PC-9 (cell line): ENCODE measurements at regions not wholly inside any gene's neighbourhood (a gene's known extent, or its start where the extent isn't known, plus 50 kb on each side); places are given as distances from the start of the nearest gene placed in this dataset.

ENCODE experiments used
- BruUV-seq: library from RNA; stranded (reverse); fragments of 400-500 nt; replicated peaks from 2 replicates; lab custom pipeline; 2021; lab: Mats Ljungman, UMichigan
- CTCF ChIA-PET: fragments of 300-600 bp; sonication (Branson Sonifier 250); formaldehyde crosslinking; loops from one replicate; lab custom pipeline; 2022; ENCODE audit warnings: antibody characterized with exemption; lab: Charles Lee
- POLR2A ChIA-PET: fragments of 300-600 bp; sonication (Branson Sonifier 250); formaldehyde crosslinking; loops from one replicate; lab custom pipeline; 2022; ENCODE audit warnings: antibody characterized with exemption; ENCODE audit not compliant: unreplicated experiment; lab: Charles Lee
- DNase-seq, 2 experiments: peaks; one replicate each; pipeline versions ENCODE4 v3.0.0 to v3.0.0-alpha.2; 2015 to 2022; ENCODE audit warnings: mixed read lengths in 1 of 2
- H2AFZ ChIP-seq: fragments of 200-600 bp; sonication (generic); 2 replicates; pipeline ENCODE4 v1.8.1; 2017; ENCODE audit warnings: antibody characterized with exemption
- H3F3A ChIP-seq: fragments of 200-600 bp; sonication (generic); 2 replicates; pipeline ENCODE4 v1.8.1; 2017; ENCODE audit warnings: antibody characterized with exemption, mild to moderate bottlenecking, low read depth; ENCODE audit not compliant: insufficient read depth
- H3K27ac ChIP-seq: fragments of 200-600 bp; sonication (generic); 2 replicates; pipeline ENCODE4 v1.6.1; 2016; ENCODE audit warnings: mixed run types
- H3K27me3 ChIP-seq: fragments of 200-600 bp; sonication (generic); 2 replicates; pipeline ENCODE4 v1.6.1; 2016; ENCODE audit warnings: low read depth, mixed run types; ENCODE audit not compliant: insufficient read depth
- H3K36me3 ChIP-seq: fragments of 200-600 bp; sonication (generic); 2 replicates; pipeline ENCODE4 v1.6.1; 2016; ENCODE audit warnings: low read depth, mixed run types
- H3K4me1 ChIP-seq: fragments of 200-600 bp; sonication (generic); replicated peaks from 2 replicates; pipeline ENCODE4 v1.6.1; 2016; ENCODE audit warnings: mixed run types; ENCODE audit not compliant: insufficient read depth
- H3K4me2 ChIP-seq: fragments of 200-600 bp; sonication (generic); 2 replicates; pipeline ENCODE4 v1.6.1; 2017; ENCODE audit warnings: mixed run types
- H3K4me3 ChIP-seq: fragments of 200-600 bp; sonication (generic); 2 replicates; pipeline ENCODE4 v1.6.1; 2016; ENCODE audit warnings: mixed run types
- H3K79me2 ChIP-seq: fragments of 200-600 bp; sonication (generic); 2 replicates; pipeline ENCODE4 v1.6.1; 2017; ENCODE audit warnings: low read depth, mixed run types
- H3K9me2 ChIP-seq: fragments of 200-600 bp; sonication (generic); 2 replicates; pipeline ENCODE4 v1.8.1; 2017; ENCODE audit warnings: mild to moderate bottlenecking; ENCODE audit not compliant: insufficient read depth
- H3K9me3 ChIP-seq: fragments of 200-600 bp; sonication (generic); 2 replicates; pipeline ENCODE4 v1.8.1; 2016; ENCODE audit warnings: low read depth; ENCODE audit not compliant: insufficient read depth
- H4K20me1 ChIP-seq: fragments of 200-600 bp; sonication (generic); 2 replicates; pipeline ENCODE4 v1.8.1; 2017; ENCODE audit not compliant: insufficient read depth
- EZH2 ChIP-seq: fragments of 200-600 bp; sonication (generic); IDR thresholded peaks from 2 replicates; pipeline ENCODE4 v1.8.0; 2017; ENCODE audit warnings: antibody characterized with exemption, low read depth
- intact Hi-C: fragments of 100-400 bp; cut with micrococcal nuclease; formaldehyde crosslinking; loops from one replicate; pipeline ENCODE4 v1.10.0; 2022; ENCODE audit not compliant: unreplicated experiment
- TF ChIP-seq, protein P1 (sequence below): fragments of 200-600 bp; sonication (generic); conservative IDR thresholded peaks from 2 replicates; pipeline ENCODE4 v1.6.1; 2017; ENCODE audit warnings: mixed run types, antibody characterized with exemption, mild to moderate bottlenecking, moderate library complexity

DNA sequence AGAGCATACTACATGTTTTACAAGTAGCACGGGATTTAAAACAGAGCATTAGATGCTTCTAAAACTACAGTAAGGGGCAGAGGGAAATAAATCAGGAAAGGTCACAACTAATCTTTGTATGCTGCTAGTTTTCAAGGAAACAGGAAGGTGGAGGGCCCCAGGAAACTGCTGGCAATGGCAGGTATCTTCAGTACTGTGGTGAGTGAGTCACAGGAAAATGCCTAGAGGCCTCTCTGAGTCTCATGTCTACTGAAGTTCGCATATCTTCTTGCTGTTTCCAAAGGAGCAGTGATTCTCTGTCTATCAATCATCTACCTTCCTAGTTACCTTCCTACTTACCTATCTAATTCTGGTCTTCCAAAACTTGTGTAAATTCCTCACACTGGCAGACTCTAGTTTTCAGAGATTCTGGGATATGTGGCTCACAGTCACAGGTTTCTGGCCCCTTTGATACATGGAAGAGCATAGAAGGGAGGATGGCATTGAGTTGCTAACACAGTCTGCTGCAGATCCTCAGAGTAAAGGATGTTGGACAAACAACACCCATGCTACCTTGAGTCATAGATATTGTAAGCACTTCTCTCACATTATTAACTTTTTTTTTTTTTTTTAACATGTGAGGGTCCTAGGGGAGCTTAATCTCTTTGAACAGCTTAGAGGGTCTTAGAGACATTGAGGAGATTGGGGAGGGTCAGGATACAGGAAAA is 58.8 kb upstream of the SYN3 start:
- TF ChIP-seq, protein P1, sequence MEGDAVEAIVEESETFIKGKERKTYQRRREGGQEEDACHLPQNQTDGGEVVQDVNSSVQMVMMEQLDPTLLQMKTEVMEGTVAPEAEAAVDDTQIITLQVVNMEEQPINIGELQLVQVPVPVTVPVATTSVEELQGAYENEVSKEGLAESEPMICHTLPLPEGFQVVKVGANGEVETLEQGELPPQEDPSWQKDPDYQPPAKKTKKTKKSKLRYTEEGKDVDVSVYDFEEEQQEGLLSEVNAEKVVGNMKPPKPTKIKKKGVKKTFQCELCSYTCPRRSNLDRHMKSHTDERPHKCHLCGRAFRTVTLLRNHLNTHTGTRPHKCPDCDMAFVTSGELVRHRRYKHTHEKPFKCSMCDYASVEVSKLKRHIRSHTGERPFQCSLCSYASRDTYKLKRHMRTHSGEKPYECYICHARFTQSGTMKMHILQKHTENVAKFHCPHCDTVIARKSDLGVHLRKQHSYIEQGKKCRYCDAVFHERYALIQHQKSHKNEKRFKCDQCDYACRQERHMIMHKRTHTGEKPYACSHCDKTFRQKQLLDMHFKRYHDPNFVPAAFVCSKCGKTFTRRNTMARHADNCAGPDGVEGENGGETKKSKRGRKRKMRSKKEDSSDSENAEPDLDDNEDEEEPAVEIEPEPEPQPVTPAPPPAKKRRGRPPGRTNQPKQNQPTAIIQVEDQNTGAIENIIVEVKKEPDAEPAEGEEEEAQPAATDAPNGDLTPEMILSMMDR, result no peak
- TF ChIP-seq EZH2, result no peak
- H3K4me3 ChIP-seq, result no peak overlapping the region
- no peak overlapping the region for H3K4me2 ChIP-seq
- DNase-seq, result peak in 1 of 2 experiments; percentile 64
- no peaks in the 10 kb centered on the region for H3K9me2 ChIP-seq
- no peaks in the 10 kb centered on the region for H4K20me1 ChIP-seq
- no peaks in the 10 kb centered on the region for H3K36me3 ChIP-seq
- CTCF ChIA-PET, result interaction anchor here (0.7 kb wide), 1 partner anchor 44 kb away, joined by 5 read pairs; no protein-coding TSS in a partner anchor
- peaks cover 31% of the 10 kb centered on the region for H3K27me3 ChIP-seq
- H3F3A ChIP-seq, result no peaks in the 10 kb centered on the region
- POLR2A ChIA-PET, result no interaction called here
- H3K79me2 ChIP-seq, result no peaks in the 10 kb centered on the region
- no peak overlapping the region for H2AFZ ChIP-seq
- BruUV-seq, result no TSS peak
- H3K9me3 ChIP-seq, result no peaks in the 10 kb centered on the region
- no peaks in the 10 kb centered on the region for H3K4me1 ChIP-seq
- no peak overlapping the region for H3K27ac ChIP-seq
- intact Hi-C loops, result no loop called here

DNA sequence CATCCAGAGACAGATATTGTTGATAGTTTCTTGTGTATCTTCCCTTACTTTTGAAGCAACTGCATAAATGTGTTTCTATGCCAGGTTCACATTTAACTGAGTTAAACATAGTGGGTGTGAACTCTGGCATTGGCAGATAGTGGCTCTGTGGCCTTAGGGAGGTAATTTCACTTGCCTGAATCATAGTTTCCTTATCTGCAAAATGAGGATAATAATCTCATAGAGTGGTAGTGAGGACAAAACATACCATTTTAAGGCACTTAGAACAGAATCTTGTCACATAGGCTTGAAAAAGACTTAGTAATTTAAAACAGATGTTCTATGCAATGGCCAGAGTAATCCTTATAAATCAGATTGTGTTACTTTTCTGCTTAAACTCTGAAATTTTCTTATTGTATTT is 56.4 kb upstream of the SYN3 start:
- Histone ChIP-seq H3K9me2 (no peaks in the 10 kb centered on the region), H3K27me3 (peaks cover 51% of the 10 kb centered on the region), H3K9me3 (no peaks in the 10 kb centered on the region), H3K79me2 (no peaks in the 10 kb centered on the region), H3F3A (no peaks in the 10 kb centered on the region), H3K36me3 (no peaks in the 10 kb centered on the region), H3K4me3 (no peak overlapping the region), H2AFZ (no peak overlapping the region), H3K27ac (no peak overlapping the region), H3K4me1 (no peaks in the 10 kb centered on the region), H4K20me1 (no peaks in the 10 kb centered on the region), H3K4me2 (no peak overlapping the region)
- no TSS peak for BruUV-seq
- no peak for DNase-seq
- ChIA-PET POLR2A (no interaction called here), CTCF (no interaction called here)
- TF ChIP-seq, protein P1, result no peak
- TF ChIP-seq EZH2, result no peak
- intact Hi-C loops, result no loop called here

DNA sequence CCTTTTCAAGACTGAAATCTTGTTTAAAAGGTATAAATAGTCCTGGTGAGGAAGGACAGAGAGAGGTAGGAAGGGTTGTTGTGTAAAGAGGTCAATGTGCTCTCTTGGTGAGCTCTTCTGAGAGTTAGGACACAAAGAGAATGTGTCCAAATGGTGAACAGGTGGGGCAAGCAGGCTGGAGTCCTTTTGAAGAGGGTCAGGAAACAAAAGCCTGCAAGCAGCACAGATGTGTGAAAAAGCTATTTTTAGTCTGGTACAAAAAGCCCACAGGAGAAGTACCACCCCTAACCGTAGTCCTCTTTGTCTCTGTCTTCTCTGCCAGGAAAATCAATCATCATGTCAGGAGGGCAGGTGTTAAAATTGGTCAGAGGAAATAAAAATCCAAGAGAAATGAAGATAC is 54.4 kb upstream of the SYN3 start:
- H3K36me3 ChIP-seq, result no peaks in the 10 kb centered on the region
- intact Hi-C loops, result no loop called here
- POLR2A ChIA-PET, result interaction anchor here (0.6 kb wide), 1 partner anchor 757 kb away, joined by 6 read pairs; no protein-coding TSS in a partner anchor

More for the DNA sequence above, 54.4 kb upstream of the SYN3 start:
- Histone ChIP-seq H3K9me2 (no peaks in the 10 kb centered on the region), H3K9me3 (no peaks in the 10 kb centered on the region), H2AFZ (no peak overlapping the region), H3K27me3 (peaks cover 57% of the 10 kb centered on the region), H3K4me3 (no peak overlapping the region), H3K27ac (no peak overlapping the region), H3K79me2 (no peaks in the 10 kb centered on the region), H3F3A (no peaks in the 10 kb centered on the region), H3K4me2 (no peak overlapping the region), H3K4me1 (no peaks in the 10 kb centered on the region), H4K20me1 (no peaks in the 10 kb centered on the region)
- CTCF ChIA-PET, result no interaction called here
- DNase-seq, result no peak
- no TSS peak for BruUV-seq
- TF ChIP-seq EZH2, result no peak
- TF ChIP-seq, protein P1, result no peak
